Omental fat pad (tissue), 3 donors: ENCODE measurements at regions not wholly inside any gene's neighbourhood (a gene's known extent, or its start where the extent isn't known, plus 50 kb on each side); places are given as distances from the start of the nearest gene placed in this dataset.

ENCODE experiments used
- ATAC-seq: fragments of 150-250 bp; one replicate; pipeline ENCODE4 v1.9.1; 2016; ENCODE audit warnings: mild to moderate bottlenecking, moderate library complexity; ENCODE audit not compliant: low FRiP score
- DNase-seq: peaks from one replicate; pipeline ENCODE4 v3.0.0-alpha.2; 2019; ENCODE audit warnings: low spot score
- TF ChIP-seq, protein P1 (sequence below), 3 donors: fragments of 450-650 bp; IDR thresholded peaks; one replicate each; pipeline ENCODE4 v1.5.1; 2016 to 2017; ENCODE audit warnings: antibody characterized with exemption in 3 of 3, mild to moderate bottlenecking in 3 of 3, moderate library complexity in 2 of 3

DNA sequence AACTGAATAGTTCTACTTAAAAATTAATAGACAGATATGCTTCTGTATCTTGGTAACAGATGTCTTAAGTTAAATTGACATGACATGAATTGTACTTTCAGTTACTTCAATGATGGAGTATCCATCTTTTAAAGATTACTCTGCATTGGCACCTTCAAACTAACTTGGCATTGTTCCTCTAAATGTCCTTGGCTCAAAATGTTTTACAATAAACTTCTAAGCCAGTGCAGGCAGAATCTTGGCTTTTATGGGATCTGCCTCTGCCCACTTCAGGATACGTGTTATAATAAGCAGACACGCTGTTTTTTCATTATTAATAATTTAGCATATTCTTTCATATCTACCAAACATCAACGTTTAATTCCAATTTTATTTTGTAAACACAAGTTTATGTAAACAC, 873.4 kb upstream of the ADAMTS5 start:
- DNase-seq (no peak), ATAC-seq (no peak)
- TF ChIP-seq, protein P1, sequence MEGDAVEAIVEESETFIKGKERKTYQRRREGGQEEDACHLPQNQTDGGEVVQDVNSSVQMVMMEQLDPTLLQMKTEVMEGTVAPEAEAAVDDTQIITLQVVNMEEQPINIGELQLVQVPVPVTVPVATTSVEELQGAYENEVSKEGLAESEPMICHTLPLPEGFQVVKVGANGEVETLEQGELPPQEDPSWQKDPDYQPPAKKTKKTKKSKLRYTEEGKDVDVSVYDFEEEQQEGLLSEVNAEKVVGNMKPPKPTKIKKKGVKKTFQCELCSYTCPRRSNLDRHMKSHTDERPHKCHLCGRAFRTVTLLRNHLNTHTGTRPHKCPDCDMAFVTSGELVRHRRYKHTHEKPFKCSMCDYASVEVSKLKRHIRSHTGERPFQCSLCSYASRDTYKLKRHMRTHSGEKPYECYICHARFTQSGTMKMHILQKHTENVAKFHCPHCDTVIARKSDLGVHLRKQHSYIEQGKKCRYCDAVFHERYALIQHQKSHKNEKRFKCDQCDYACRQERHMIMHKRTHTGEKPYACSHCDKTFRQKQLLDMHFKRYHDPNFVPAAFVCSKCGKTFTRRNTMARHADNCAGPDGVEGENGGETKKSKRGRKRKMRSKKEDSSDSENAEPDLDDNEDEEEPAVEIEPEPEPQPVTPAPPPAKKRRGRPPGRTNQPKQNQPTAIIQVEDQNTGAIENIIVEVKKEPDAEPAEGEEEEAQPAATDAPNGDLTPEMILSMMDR (IDR thresholded peaks at IDR 0.05): no peak

DNA sequence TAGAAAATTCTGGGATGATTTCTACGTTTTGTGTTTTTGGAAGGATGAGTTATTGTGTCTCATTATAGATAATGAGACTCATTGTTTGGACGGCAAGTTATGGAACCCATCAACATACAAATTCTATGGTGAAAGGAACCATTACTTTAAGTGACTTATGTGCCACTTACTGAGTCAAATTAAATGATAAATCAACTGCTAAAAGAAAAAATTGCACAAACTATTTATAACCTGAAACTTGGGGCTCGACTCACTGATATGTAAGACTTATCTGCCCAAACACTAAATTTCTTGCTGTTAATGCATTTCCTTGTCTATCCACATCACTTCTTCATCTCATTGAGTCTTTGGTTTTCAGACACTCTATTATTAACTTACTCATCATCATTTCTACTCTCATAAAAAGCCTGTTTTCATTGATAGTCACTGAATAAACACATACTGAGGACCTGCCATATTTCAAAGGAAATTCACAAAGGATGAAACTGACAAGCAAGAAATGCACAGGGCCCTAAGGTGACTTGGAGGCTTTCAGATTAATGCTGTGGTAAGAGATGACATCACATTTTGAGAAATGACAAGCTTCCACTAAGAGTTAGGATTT, 872.7 kb upstream of the ADAMTS5 start:
- DNase-seq (no peak), ATAC-seq (no peak)
- TF ChIP-seq, protein P1 (IDR thresholded peaks at IDR 0.05): no peak

DNA sequence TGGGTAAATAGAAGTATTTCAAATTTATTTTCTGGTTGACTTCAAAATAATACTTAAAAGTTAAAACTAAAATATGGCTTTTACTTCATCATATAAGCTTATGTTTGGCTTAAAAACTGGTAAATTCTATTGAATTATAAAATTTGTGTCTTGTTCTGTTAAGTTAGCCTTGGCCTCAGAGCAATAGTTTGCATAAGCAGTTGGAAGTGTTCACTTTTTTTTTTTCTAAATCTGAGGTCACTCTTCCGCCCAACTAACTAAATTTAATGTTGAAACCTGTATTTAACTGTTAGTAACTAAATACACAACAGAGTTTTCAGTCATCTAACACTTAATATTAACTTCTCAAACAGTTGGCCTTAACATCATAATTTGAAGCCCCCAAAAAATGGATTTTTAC, 871.7 kb upstream of the ADAMTS5 start:
- no peak for DNase-seq
- TF ChIP-seq, protein P1 (IDR thresholded peaks at IDR 0.05): no peak
- ATAC-seq: no peak

DNA sequence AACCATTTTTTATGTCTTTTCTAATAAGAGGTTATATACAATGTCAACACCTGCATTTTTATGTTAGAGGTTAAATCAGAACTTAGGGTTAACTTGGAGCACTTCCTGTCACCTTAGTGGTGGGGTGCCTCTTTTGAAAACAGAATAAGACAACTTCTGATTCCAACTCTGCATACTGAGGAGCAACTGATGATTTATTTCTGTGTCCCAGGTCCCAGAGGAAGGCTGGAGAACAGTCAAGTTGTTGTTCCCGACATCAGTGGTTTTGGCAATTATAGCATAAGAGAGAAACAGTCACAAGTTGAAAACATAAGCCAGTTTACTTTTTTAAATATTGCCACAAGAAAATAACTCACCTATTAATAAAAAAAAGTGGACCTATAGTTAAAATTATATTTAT, 871.0 kb upstream of the ADAMTS5 start:
- no peak for ATAC-seq
- TF ChIP-seq, protein P1 (IDR thresholded peaks at IDR 0.05): no peak
- no peak for DNase-seq

DNA sequence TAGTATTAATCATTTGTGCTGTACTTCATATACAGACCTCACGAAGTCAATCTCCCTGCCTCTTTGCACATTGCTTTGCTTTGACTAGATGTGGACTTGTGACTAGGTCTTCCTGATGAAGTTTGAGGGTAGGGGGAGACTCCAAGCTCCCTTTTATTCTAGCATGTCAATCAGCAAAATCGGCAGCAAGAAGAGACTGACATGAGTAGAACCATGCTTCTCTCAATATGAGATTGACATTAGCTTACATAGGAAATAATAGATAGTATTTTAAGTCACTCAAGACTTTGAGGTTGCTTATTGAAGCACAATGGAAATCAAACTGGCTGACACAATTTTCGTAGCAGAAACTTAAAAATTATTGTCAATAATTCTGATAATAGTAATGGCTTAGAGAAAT, 866.4 kb upstream of the ADAMTS5 start:
- no peak for ATAC-seq
- TF ChIP-seq, protein P1 (IDR thresholded peaks at IDR 0.05): no peak
- no peak for DNase-seq

DNA sequence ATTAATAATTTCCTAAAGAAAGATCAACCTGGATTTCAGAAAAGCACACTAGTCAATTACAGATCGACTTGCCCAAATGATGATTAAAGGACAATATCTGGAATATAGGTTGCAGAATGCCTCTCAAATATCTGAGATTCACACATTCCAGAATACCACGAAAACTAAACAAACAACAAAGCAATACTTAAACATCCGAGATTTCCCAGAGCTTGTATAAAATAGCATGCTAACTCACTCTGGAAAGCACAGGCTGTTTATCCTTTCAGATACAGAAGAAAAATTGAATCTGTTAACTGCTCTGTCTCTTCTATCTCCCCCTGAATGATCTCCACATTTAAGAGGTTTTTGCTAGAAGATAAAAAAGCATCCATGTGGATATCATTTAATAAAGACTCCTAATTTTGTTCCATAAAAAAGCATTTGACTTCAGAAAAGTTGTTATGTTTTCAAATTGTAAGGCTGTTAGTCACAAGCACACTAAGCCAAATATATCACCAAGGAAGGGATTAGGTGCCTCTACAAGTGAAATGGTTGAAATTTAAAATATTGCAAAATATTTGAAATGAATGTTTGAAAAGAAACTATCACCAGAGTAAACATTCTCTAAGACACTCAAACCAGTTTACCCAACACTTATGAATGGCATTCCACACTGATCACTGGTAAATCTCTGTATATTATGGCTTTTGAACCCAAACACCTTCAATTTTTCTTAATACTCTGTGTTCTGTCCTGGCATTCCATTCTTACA, 865.1 kb upstream of the ADAMTS5 start:
- TF ChIP-seq, protein P1 (IDR thresholded peaks at IDR 0.05): no peak
- ATAC-seq (peak; percentile 57), DNase-seq (no peak)

DNA sequence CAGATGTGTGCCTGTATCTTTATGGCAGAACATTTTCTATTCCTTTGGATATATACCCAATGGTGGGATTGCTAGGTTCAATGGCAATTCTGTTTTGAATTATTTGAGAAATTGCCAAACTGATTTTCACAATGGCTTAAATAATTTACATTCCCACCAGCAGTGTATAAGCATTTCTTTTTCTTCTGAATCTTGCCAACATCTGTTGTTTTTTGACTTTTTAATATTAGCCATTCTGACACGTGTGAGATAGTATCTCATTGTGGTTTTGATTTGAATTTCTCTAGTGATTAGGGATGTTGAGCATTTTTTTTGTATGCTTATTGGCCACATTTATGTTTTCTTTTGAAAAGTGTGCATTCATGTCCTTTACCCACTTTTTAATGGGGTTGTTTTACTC, 864.3 kb upstream of the ADAMTS5 start:
- TF ChIP-seq, protein P1 (IDR thresholded peaks at IDR 0.05): no peak
- DNase-seq (no peak), ATAC-seq (no peak)
